HCT116 (cell line): ENCODE measurements at regions not wholly inside any gene's neighbourhood (a gene's known extent, or its start where the extent isn't known, plus 50 kb on each side); places are given as distances from the start of the nearest gene placed in this dataset.
"Not testable (repeated sequence)": the region's sequence is repeated elsewhere in the genome, so short reads cannot be mapped to it uniquely, and the experiment has no call there.

ENCODE experiments used
- ATAC-seq: fragments of 200-7000 bp; cut with Tn5 transposase; 2 replicates; pipeline ENCODE4 v1.9.1; 2020; ENCODE audit warnings: mild to moderate bottlenecking, moderate library complexity
- BruUV-seq: library from RNA; stranded (reverse); fragments of 400-500 nt; replicated peaks from 2 replicates; lab custom pipeline; 2021; lab: Mats Ljungman, UMichigan
- CTCF ChIA-PET: fragments of 300-600 bp; sonication (Branson Sonifier 250); formaldehyde crosslinking; loops from one replicate; lab custom pipeline; 2021; ENCODE audit warnings: antibody characterized with exemption; lab: Charles Lee
- POLR2A ChIA-PET: fragments of 300-600, 350-600 bp; sonication (Branson Sonifier 250); formaldehyde crosslinking; loops from one replicate; lab custom pipeline; 2021; ENCODE audit warnings: antibody characterized with exemption; lab: Charles Lee
- RAD21 ChIA-PET, 2 experiments: fragments of 300-600 bp; sonication (Branson Sonifier 250); formaldehyde crosslinking; loops; one replicate each; lab custom pipeline; 2023; ENCODE audit warnings: low total read pairs in 2 of 2; ENCODE audit not compliant: uncharacterized antibody in 2 of 2, unreplicated experiment in 2 of 2, low non-redundant PET in 1 of 2; lab: Charles Lee
- DNase-seq: peaks from one replicate; pipeline ENCODE4 v3.0.0-alpha.2; 2010; ENCODE audit warnings: low read depth, low spot score
- H2AFZ ChIP-seq: fragments of 200-600 bp; shearing (Covaris generic), sonication (generic); 2 replicates; pipeline ENCODE4 v1.6.1; 2017; ENCODE audit warnings: low read depth, mixed run types, mixed read lengths, antibody characterized with exemption, low read length; ENCODE audit not compliant: poor library complexity, severe bottlenecking
- H3K27ac ChIP-seq: 2 replicates; pipeline ENCODE4 v1.5.1; 2012; ENCODE audit warnings: low read depth, low read length
- H3K27me3 ChIP-seq: fragments of 200-600 bp; sonication (generic); 2 replicates; pipeline ENCODE4 v1.6.1; 2016; ENCODE audit warnings: mixed run types, low read length, mixed read lengths; ENCODE audit not compliant: insufficient read depth
- H3K36me3 ChIP-seq, 2 experiments: fragments of 200-500 bp in 1 of 2; fragments of 200-600 bp in 1 of 2; sonication (Bioruptor generic) in 1 of 2; sonication (generic) in 1 of 2; 2 replicates each; pipeline versions ENCODE4 v1.5.1 to v1.6.1; 2014 to 2016; ENCODE audit warnings: low read length in 2 of 2, inconsistent platforms in 1 of 2, mixed read lengths in 1 of 2, mixed run types in 1 of 2; ENCODE audit not compliant: insufficient read depth in 2 of 2, control insufficient read depth in 1 of 2
- H3K4me1 ChIP-seq, 2 experiments: fragments of 200-600 bp in 1 of 2; sonication (generic) in 1 of 2; 2 replicates each; pipeline versions ENCODE4 v1.5.1 to v1.6.1; 2012 to 2017; ENCODE audit warnings: low read length in 2 of 2, inconsistent platforms in 1 of 2, mild to moderate bottlenecking in 1 of 2, mixed read lengths in 1 of 2, mixed run types in 1 of 2, moderate library complexity in 1 of 2; ENCODE audit not compliant: insufficient read depth in 2 of 2, control insufficient read depth in 1 of 2
- H3K4me2 ChIP-seq: fragments of 200-600 bp; sonication (generic); 2 replicates; pipeline ENCODE4 v1.6.1; 2017; ENCODE audit warnings: mixed run types, low read length, mixed read lengths
- H3K4me3 ChIP-seq, 2 experiments: fragments of 200-600 bp in 1 of 2; sonication (generic) in 1 of 2; replicated peaks in 1 of 2; 2 replicates each; pipeline ENCODE4 v1.5.1; 2011 to 2016; ENCODE audit warnings: low read length in 2 of 2, control low read depth in 1 of 2, low read depth in 1 of 2, mild to moderate bottlenecking in 1 of 2, mixed read lengths in 1 of 2, mixed run types in 1 of 2
- H3K79me2 ChIP-seq: fragments of 200-600 bp; sonication (generic); 2 replicates; pipeline ENCODE4 v1.6.1; 2017; ENCODE audit warnings: mild to moderate bottlenecking, mixed run types, low read length, moderate library complexity, mixed read lengths; ENCODE audit not compliant: insufficient read depth
- H3K9ac ChIP-seq: fragments of 200-600 bp; sonication (generic); 2 replicates; pipeline ENCODE4 v1.6.1; 2016; ENCODE audit warnings: low read length, mixed read lengths
- H3K9me2 ChIP-seq: fragments of 200-600 bp; sonication (generic), shearing (Covaris generic); 2 replicates; pipeline ENCODE4 v1.6.1; 2017; ENCODE audit warnings: mixed run types, mild to moderate bottlenecking, moderate library complexity; ENCODE audit not compliant: insufficient read depth
- H3K9me3 ChIP-seq, 2 experiments: fragments of 200-500 bp in 1 of 2; fragments of 200-600 bp in 1 of 2; sonication (Bioruptor generic) in 1 of 2; sonication (generic) in 1 of 2; 2 replicates each; pipeline ENCODE4 v1.6.1; 2014 to 2017; ENCODE audit warnings: low read length in 2 of 2, mixed read lengths in 2 of 2, inconsistent platforms in 1 of 2, low read depth in 1 of 2, mild to moderate bottlenecking in 1 of 2, mixed run types in 1 of 2, moderate library complexity in 1 of 2; ENCODE audit not compliant: control insufficient read depth in 1 of 2, insufficient read depth in 1 of 2
- H4K20me1 ChIP-seq: fragments of 200-600 bp; sonication (generic), shearing (Covaris generic); 2 replicates; pipeline ENCODE4 v1.6.1; 2017; ENCODE audit warnings: mixed run types, mild to moderate bottlenecking, moderate library complexity; ENCODE audit not compliant: insufficient read depth
- CBX3 ChIP-seq: IDR thresholded peaks from 2 replicates; pipeline ENCODE4 v1.6.1; 2012; ENCODE audit warnings: low read depth
- CEBPB ChIP-seq: IDR thresholded peaks from 2 replicates; pipeline ENCODE4 v1.6.1; 2012; ENCODE audit warnings: low read depth
- EZH2 ChIP-seq: fragments of 200-600 bp; sonication (generic); IDR thresholded peaks from 2 replicates; pipeline ENCODE4 v1.6.1; 2017; ENCODE audit warnings: antibody characterized with exemption, mixed run types
- intact Hi-C: fragments of 100-400 bp; cut with micrococcal nuclease; formaldehyde crosslinking; loops from 2 replicates; pipeline ENCODE4 v1.10.0; 2022
- TF ChIP-seq, protein P1 (sequence below): IDR thresholded peaks from 2 replicates; pipeline ENCODE4 v1.6.1; 2012; ENCODE audit warnings: low read depth

DNA sequence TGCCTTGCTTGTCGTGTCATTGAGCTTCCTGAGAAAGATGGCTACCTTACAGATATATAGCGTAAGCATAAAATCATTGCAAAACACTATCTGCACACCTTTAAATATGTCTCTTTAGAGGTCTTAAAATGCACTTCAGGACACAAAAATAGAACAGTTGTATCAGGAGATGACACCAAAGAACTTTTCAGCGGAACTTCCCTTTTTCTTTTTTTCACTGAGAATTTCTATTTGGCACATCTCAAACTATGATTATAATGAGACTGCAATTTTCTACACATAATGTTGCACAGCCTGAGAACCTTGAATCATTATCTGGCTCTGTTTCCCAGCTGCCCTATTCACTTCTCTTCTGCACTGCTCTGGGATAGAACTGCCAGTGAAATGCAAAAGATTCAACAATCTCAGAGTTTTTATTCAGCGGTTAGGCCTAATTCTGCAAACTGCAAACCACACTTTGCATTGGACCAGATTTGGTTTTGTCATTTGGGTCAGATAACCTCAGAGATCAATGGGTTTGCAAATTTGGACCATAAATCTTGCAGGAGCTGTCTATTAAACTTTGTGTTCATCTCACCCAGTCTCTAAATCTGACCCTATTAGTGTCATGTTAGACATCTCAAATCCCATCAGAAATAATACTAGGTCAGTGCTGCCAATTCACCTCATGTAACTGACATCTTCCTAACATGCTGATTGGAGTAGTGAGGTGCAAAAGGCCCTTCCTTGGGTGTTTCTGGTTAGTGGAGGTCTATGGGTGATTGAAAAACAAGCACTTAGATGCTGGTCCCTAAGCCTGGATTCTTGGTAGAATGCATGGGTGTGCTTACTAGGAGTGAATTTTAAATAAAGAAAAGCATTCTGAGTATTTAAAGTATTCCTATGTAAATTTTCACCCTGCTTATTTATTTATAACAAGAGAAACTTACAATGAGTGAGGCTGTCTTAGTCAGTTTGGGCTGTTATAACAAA, 382.7 kb downstream of the UTRN start (continued):
- no peak for TF ChIP-seq EZH2

DNA sequence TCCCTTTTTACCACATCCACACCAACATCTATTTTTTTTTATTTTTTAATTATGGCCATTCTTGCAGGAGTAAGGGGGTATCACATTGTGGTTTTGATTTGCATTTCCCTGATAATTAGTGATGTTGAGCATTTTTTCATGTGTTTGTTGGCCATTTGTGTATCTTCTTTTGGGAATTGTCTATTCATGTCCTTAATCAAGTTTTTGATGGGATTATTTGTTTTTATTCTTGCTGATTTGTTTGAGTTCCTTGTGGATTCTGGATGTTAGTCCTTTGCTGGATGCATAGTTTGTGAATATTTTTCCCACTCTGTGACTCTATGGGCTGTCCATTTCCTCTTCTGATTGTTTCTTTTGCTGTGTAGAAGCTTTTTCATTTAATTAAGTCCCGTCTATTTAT, 385.1 kb downstream of the UTRN start:
- RAD21 ChIA-PET, H3K27me3 ChIP-seq, H4K20me1 ChIP-seq, H3K27ac ChIP-seq, H3K4me1 ChIP-seq, H3K9ac ChIP-seq, H3K4me2 ChIP-seq, intact Hi-C loops, H3K4me3 ChIP-seq, H3K9me2 ChIP-seq, CTCF ChIA-PET, H2AFZ ChIP-seq, H3K79me2 ChIP-seq, BruUV-seq, ATAC-seq, H3K36me3 ChIP-seq, POLR2A ChIA-PET, DNase-seq: not testable (repeated sequence)
- peaks cover 10 to 11% of the 10 kb centered on the region in 2 experiments; a peak in 1 of 4 replicates for H3K9me3 ChIP-seq

GRCh38 chr6:144673807-144674206, 388.7 kb downstream of the UTRN start:
- DNase-seq (no peak), ATAC-seq (no peak)
- intact Hi-C loops = no loop called here
- H3K27ac ChIP-seq = no peak overlapping the region
- H3K9me3 ChIP-seq = peaks cover 10 to 11% of the 10 kb centered on the region in 2 experiments; a peak in 1 of 4 replicates
- peak; percentile 77; the same call in 1 of the 2 replicates for TF ChIP-seq CBX3
- TF ChIP-seq, protein P1, sequence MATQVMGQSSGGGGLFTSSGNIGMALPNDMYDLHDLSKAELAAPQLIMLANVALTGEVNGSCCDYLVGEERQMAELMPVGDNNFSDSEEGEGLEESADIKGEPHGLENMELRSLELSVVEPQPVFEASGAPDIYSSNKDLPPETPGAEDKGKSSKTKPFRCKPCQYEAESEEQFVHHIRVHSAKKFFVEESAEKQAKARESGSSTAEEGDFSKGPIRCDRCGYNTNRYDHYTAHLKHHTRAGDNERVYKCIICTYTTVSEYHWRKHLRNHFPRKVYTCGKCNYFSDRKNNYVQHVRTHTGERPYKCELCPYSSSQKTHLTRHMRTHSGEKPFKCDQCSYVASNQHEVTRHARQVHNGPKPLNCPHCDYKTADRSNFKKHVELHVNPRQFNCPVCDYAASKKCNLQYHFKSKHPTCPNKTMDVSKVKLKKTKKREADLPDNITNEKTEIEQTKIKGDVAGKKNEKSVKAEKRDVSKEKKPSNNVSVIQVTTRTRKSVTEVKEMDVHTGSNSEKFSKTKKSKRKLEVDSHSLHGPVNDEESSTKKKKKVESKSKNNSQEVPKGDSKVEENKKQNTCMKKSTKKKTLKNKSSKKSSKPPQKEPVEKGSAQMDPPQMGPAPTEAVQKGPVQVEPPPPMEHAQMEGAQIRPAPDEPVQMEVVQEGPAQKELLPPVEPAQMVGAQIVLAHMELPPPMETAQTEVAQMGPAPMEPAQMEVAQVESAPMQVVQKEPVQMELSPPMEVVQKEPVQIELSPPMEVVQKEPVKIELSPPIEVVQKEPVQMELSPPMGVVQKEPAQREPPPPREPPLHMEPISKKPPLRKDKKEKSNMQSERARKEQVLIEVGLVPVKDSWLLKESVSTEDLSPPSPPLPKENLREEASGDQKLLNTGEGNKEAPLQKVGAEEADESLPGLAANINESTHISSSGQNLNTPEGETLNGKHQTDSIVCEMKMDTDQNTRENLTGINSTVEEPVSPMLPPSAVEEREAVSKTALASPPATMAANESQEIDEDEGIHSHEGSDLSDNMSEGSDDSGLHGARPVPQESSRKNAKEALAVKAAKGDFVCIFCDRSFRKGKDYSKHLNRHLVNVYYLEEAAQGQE = no peak
- TF ChIP-seq CEBPB = no peak
- H3K4me3 ChIP-seq = no peak overlapping the region
- H3K27me3 ChIP-seq = no peaks in the 10 kb centered on the region
- ChIA-PET RAD21 (no interaction called here), POLR2A (no interaction called here), CTCF (no interaction called here)
- H3K9ac ChIP-seq = no peak overlapping the region
- H3K4me2 ChIP-seq = no peak overlapping the region
- no peaks in the 10 kb centered on the region for H3K9me2 ChIP-seq
- H3K36me3 ChIP-seq = no peaks in the 10 kb centered on the region
- BruUV-seq = no TSS peak
- no peaks in the 10 kb centered on the region for H3K79me2 ChIP-seq
- H4K20me1 ChIP-seq = no peaks in the 10 kb centered on the region
- H2AFZ ChIP-seq = no peak overlapping the region
- H3K4me1 ChIP-seq = no peaks in the 10 kb centered on the region
